B cell (primary cell): ENCODE measurements at regions not wholly inside any gene's neighbourhood (a gene's known extent, or its start where the extent isn't known, plus 50 kb on each side); places are given as distances from the start of the nearest gene placed in this dataset.

Experiments
- EZH2 ChIP-seq: IDR thresholded peaks from 2 replicates; pipeline ENCODE4 v1.6.1; 2012; ENCODE audit warnings: borderline replicate concordance, low read depth, mild to moderate bottlenecking, moderate library complexity, low read length; ENCODE audit not compliant: insufficient read depth, poor library complexity, severe bottlenecking
- TF ChIP-seq, protein P1 (sequence below): fragments of 200-600 bp; IDR thresholded peaks from one replicate; pipeline ENCODE4 v1.8.0; 2022; ENCODE audit warnings: antibody characterized with exemption, mild to moderate bottlenecking

DNA sequence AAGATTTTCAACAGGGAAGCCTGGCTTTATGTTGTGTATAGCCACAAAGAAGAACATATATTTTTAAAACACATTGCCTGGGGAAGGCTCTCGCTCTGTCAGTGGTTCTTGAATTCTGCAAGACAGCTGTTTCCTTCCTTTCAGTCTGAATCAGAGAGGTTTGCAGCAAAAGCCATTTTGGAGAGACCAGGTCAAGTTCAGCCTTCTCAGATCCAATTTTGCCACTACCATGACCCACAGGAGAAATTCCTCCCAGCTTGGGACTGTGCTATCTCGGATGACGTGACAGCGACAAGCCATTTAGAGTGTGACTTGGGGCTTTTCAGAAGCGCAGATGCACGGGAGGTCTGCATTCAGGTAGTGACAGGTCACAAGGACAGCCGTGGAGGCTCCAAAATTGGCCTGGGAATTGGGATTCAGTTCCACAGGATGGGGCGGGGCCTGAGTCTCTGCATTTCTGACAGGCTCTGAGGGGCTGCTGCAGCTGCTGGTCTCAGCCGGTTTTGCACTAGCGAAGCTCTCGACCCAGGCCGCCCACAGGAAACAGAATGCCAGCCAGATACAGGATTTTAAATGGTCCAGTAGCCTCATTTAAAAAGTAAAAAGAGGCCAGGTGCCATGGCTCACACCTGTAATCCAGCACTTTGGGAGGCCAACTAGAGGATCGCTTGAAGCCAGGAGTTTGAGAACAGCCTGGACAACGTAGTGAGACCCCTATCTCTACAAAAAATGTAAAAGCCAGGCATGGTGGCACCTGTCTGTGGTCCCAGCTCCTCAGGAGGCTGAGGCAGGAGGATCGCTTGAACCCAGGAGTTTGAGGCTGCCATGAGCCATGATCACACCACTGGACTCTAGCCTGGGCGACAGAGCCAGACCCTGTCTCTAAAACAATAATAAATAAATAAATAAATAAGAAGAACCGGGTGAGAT, 196.6 kb upstream of the CIBAR2 start:
- no peak for TF ChIP-seq EZH2
- TF ChIP-seq, protein P1, sequence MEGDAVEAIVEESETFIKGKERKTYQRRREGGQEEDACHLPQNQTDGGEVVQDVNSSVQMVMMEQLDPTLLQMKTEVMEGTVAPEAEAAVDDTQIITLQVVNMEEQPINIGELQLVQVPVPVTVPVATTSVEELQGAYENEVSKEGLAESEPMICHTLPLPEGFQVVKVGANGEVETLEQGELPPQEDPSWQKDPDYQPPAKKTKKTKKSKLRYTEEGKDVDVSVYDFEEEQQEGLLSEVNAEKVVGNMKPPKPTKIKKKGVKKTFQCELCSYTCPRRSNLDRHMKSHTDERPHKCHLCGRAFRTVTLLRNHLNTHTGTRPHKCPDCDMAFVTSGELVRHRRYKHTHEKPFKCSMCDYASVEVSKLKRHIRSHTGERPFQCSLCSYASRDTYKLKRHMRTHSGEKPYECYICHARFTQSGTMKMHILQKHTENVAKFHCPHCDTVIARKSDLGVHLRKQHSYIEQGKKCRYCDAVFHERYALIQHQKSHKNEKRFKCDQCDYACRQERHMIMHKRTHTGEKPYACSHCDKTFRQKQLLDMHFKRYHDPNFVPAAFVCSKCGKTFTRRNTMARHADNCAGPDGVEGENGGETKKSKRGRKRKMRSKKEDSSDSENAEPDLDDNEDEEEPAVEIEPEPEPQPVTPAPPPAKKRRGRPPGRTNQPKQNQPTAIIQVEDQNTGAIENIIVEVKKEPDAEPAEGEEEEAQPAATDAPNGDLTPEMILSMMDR: no peak
